ENCODE measurements at regions not wholly inside any gene's neighbourhood (a gene's known extent, or its start where the extent isn't known, plus 50 kb on each side); places are given as distances from the start of the nearest gene placed in this dataset.

- H3K36me3 ChIP-seq (ENCODE audit: control insufficient read depth, insufficient read depth, low read length): no peaks in the 10 kb centered on the region; the same call in 1 of the 2 replicates
- intact Hi-C loops (cut with micrococcal nuclease; ENCODE audit: unreplicated experiment): no loop called here
- DNase-seq (ENCODE audit: low read depth, low spot score) (no peak), ATAC-seq (no peak)
- ChIA-PET CTCF (no interaction called here), POLR2A (no interaction called here)
- H3K27me3 ChIP-seq (ENCODE audit: control insufficient read depth, insufficient read depth, low read length): no peaks in the 10 kb centered on the region
- no peaks in the 10 kb centered on the region for H3K9me3 ChIP-seq (ENCODE audit: control insufficient read depth, insufficient read depth, low read depth, low read length)
- in situ Hi-C loops (cut with HindIII; ENCODE audit: low pct_unique_long_range_greater_than_20kb, low sequenced_read_pairs): no loop called here
- TF ChIP-seq SIN3A (IDR thresholded peaks at IDR 0.05; ENCODE audit: borderline replicate concordance, insufficient read depth, low read depth, low read length): no peak
- TF ChIP-seq POLR2AphosphoS5 (IDR thresholded peaks at IDR 0.05; ENCODE audit: low read depth, low read length): no peak
- no peak for TF ChIP-seq TCF7L2 (IDR thresholded peaks at IDR 0.05; ENCODE audit: low read depth, low read length)
- TF ChIP-seq CTCF (IDR thresholded peaks at IDR 0.05): no peak
- no peak for TF ChIP-seq REST (IDR thresholded peaks at IDR 0.05; ENCODE audit: insufficient read depth in 1 of 2, low read depth in 2 of 2, low read length in 1 of 2)
- no TSS peak for BruUV-seq (replicated peaks)
- H3K4me1 ChIP-seq (ENCODE audit: control insufficient read depth, insufficient read depth, low read length): no peaks in the 10 kb centered on the region
- H3K27ac ChIP-seq (ENCODE audit: low read length): no peak overlapping the region
- no peak overlapping the region for H3K4me3 ChIP-seq (ENCODE audit: low read depth in 2 of 2, low read length in 2 of 2)
These were observed 170.9 kb upstream of the PPFIA2 start for GRCh38 chr12:81930037-81930436.

GRCh38 chr12:81896771-81897170 lies 137.6 kb upstream of the PPFIA2 start:
- Histone ChIP-seq H3K36me3 (ENCODE audit: control insufficient read depth, insufficient read depth, low read length) (no peaks in the 10 kb centered on the region), H3K4me1 (ENCODE audit: control insufficient read depth, insufficient read depth, low read length) (no peaks in the 10 kb centered on the region), H3K4me3 (ENCODE audit: low read depth in 2 of 2, low read length in 2 of 2) (no peak overlapping the region), H3K9me3 (ENCODE audit: control insufficient read depth, insufficient read depth, low read depth, low read length) (no peaks in the 10 kb centered on the region), H3K27me3 (ENCODE audit: control insufficient read depth, insufficient read depth, low read length) (no peaks in the 10 kb centered on the region), H3K27ac (ENCODE audit: low read length) (no peak overlapping the region)
- ChIA-PET POLR2A (no interaction called here), CTCF (no interaction called here)
- intact Hi-C loops (cut with micrococcal nuclease; ENCODE audit: unreplicated experiment): no loop called here
- TF ChIP-seq POLR2AphosphoS5 (IDR thresholded peaks at IDR 0.05; ENCODE audit: low read depth, low read length) (no peak), CTCF (IDR thresholded peaks at IDR 0.05) (no peak)
- ATAC-seq (no peak), DNase-seq (ENCODE audit: low read depth, low spot score) (no peak)
- in situ Hi-C loops (cut with HindIII; ENCODE audit: low pct_unique_long_range_greater_than_20kb, low sequenced_read_pairs): no loop called here
- BruUV-seq (replicated peaks): no TSS peak

GRCh38 chr12:81888961-81889360 lies 129.8 kb upstream of the PPFIA2 start:
- no peak for DNase-seq (ENCODE audit: low read depth, low spot score)
- H3K27ac ChIP-seq (ENCODE audit: low read length): no peak overlapping the region
- in situ Hi-C loops (cut with HindIII; ENCODE audit: low pct_unique_long_range_greater_than_20kb, low sequenced_read_pairs): no loop called here
- ChIA-PET POLR2A (no interaction called here), CTCF (no interaction called here)
- no peak for ATAC-seq
- TF ChIP-seq TCF7L2 (IDR thresholded peaks at IDR 0.05; ENCODE audit: low read depth, low read length) (no peak), REST (IDR thresholded peaks at IDR 0.05; ENCODE audit: insufficient read depth in 1 of 2, low read depth in 2 of 2, low read length in 1 of 2) (no peak), SIN3A (IDR thresholded peaks at IDR 0.05; ENCODE audit: borderline replicate concordance, insufficient read depth, low read depth, low read length) (no peak), CTCF (IDR thresholded peaks at IDR 0.05) (no peak)
- BruUV-seq (replicated peaks): no TSS peak
- no peaks in the 10 kb centered on the region for H3K27me3 ChIP-seq (ENCODE audit: control insufficient read depth, insufficient read depth, low read length)
- H3K36me3 ChIP-seq (ENCODE audit: control insufficient read depth, insufficient read depth, low read length): no peaks in the 10 kb centered on the region
- intact Hi-C loops (cut with micrococcal nuclease; ENCODE audit: unreplicated experiment): no loop called here
- H3K9me3 ChIP-seq (ENCODE audit: control insufficient read depth, insufficient read depth, low read depth, low read length): no peaks in the 10 kb centered on the region
- H3K4me3 ChIP-seq (ENCODE audit: low read depth in 2 of 2, low read length in 2 of 2): no peak overlapping the region
- H3K4me1 ChIP-seq (ENCODE audit: control insufficient read depth, insufficient read depth, low read length): no peaks in the 10 kb centered on the region
